ENCODE measurements at regions not wholly inside any gene's neighbourhood (a gene's known extent, or its start where the extent isn't known, plus 50 kb on each side); places are given as distances from the start of the nearest gene placed in this dataset.

DNA sequence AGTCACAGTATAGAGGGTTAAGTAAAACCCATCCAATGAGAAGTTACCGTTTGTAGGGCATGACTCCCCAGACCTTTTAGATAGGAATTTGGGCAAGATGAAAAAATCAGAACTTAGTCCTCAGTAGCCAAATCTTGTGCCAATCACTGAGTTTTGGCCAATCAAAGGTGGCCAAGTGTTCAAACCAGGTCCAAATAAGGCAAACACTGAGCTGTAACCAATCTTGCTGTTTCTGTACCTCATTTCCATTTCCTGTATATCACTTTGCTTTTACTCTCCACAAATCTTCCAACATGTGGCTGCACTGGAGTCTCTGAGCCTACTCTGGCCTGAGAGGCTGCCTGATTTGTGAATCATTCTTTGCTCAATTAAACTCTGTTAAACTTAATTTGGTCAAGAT lies 81.8 kb upstream of the GPR6 start:
- no peak for TF ChIP-seq CTCF (IDR thresholded peaks at IDR 0.05)
- no peak for TF ChIP-seq EZH2 (IDR thresholded peaks at IDR 0.05; ENCODE audit: borderline replicate concordance, insufficient read depth, low read depth, low read length, poor library complexity, severe bottlenecking)
